ENCODE measurements at regions not wholly inside any gene's neighbourhood (a gene's known extent, or its start where the extent isn't known, plus 50 kb on each side); places are given as distances from the start of the nearest gene placed in this dataset.

GRCh38 chr22:26797910-26798309 lies 140.5 kb downstream of the MIAT start:
- intact Hi-C loops (cut with DNase I): no loop called here
- Histone ChIP-seq H3K27ac (no peak overlapping the region), H3K27me3 (no peaks in the 10 kb centered on the region), H3K4me1 (ENCODE audit: insufficient read depth) (peaks cover 3% of the 10 kb centered on the region), H3K36me3 (no peaks in the 10 kb centered on the region), H3K9me3 (no peaks in the 10 kb centered on the region), H3K4me3 (no peak overlapping the region)
- 95 to 96% (median 95%) methylated on average over 8 of the region's 8 CpGs for WGBS, 3 donors
- no peak for DNase-seq
- TF ChIP-seq POLR2A (IDR thresholded peaks at IDR 0.05): no peak

GRCh38 chr22:26798462-26799065 lies 141.2 kb downstream of the MIAT start:
- H3K9me3 ChIP-seq: no peaks in the 10 kb centered on the region
- no peak overlapping the region for H3K4me3 ChIP-seq
- intact Hi-C loops (cut with DNase I): no loop called here
- WGBS, 3 donors: 69 to 74% (median 70%) methylated on average over 19 of the region's 19 CpGs
- TF ChIP-seq POLR2A (IDR thresholded peaks at IDR 0.05): no peak
- no peak for TF ChIP-seq EP300 (IDR thresholded peaks at IDR 0.05)
- TF ChIP-seq CTCF (IDR thresholded peaks at IDR 0.05): no peak
- H3K27ac ChIP-seq: no peak overlapping the region
- no peak for DNase-seq
- H3K27me3 ChIP-seq: no peaks in the 10 kb centered on the region
- H3K36me3 ChIP-seq: no peaks in the 10 kb centered on the region
- H3K4me1 ChIP-seq (ENCODE audit: insufficient read depth): peaks cover 3% of the 10 kb centered on the region

GRCh38 chr22:26800858-26801257 lies 143.5 kb downstream of the MIAT start:
- Histone ChIP-seq H3K4me1 (ENCODE audit: insufficient read depth) (peaks cover 3% of the 10 kb centered on the region), H3K4me3 (no peak overlapping the region), H3K9me3 (no peaks in the 10 kb centered on the region), H3K27me3 (no peaks in the 10 kb centered on the region), H3K27ac (no peak overlapping the region), H3K36me3 (no peaks in the 10 kb centered on the region)
- TF ChIP-seq EP300 (IDR thresholded peaks at IDR 0.05) (no peak), CTCF (IDR thresholded peaks at IDR 0.05) (no peak), POLR2A (IDR thresholded peaks at IDR 0.05) (no peak)
- DNase-seq: no peak
- WGBS, 3 donors: 26 to 31% (median 29%) methylated on average over 7 of the region's 7 CpGs
- intact Hi-C loops (cut with DNase I): no loop called here

- no peak for TF ChIP-seq POLR2A (IDR thresholded peaks at IDR 0.05)
- TF ChIP-seq CTCF (IDR thresholded peaks at IDR 0.05): no peak
- TF ChIP-seq EP300 (IDR thresholded peaks at IDR 0.05): no peak
- intact Hi-C loops (cut with DNase I): no loop called here
- no peak for DNase-seq
- Histone ChIP-seq H3K27ac (no peak overlapping the region), H3K27me3 (no peaks in the 10 kb centered on the region), H3K9me3 (no peaks in the 10 kb centered on the region), H3K4me3 (no peak overlapping the region), H3K36me3 (no peaks in the 10 kb centered on the region), H3K4me1 (ENCODE audit: insufficient read depth) (peaks cover 3% of the 10 kb centered on the region)
- 87 to 97% (median 97%) methylated on average over 1 of the region's 1 CpG for WGBS, 3 donors
Observed at GRCh38 chr22:26801449-26801848, 144.1 kb downstream of the MIAT start.

GRCh38 chr22:26804315-26804714 lies 146.9 kb downstream of the MIAT start:
- Histone ChIP-seq H3K27ac (no peak overlapping the region), H3K4me1 (ENCODE audit: insufficient read depth) (peaks cover 3% of the 10 kb centered on the region), H3K27me3 (no peaks in the 10 kb centered on the region), H3K4me3 (no peak overlapping the region), H3K36me3 (no peaks in the 10 kb centered on the region), H3K9me3 (no peaks in the 10 kb centered on the region)
- intact Hi-C loops (cut with DNase I): no loop called here
- TF ChIP-seq EP300 (IDR thresholded peaks at IDR 0.05) (no peak), CTCF (IDR thresholded peaks at IDR 0.05) (no peak), POLR2A (IDR thresholded peaks at IDR 0.05) (no peak)
- DNase-seq: no peak
- WGBS, 3 donors: 85 to 91% (median 88%) methylated on average over 4 of the region's 4 CpGs
